ENCODE measurements at regions not wholly inside any gene's neighbourhood (a gene's known extent, or its start where the extent isn't known, plus 50 kb on each side); places are given as distances from the start of the nearest gene placed in this dataset.

- DNase-seq (no peak), ATAC-seq (ENCODE audit: low read depth in 2 of 2) (no peak)
- no peak overlapping the region for H3K27ac Mint-ChIP-seq
Measured at GRCh38 chr3:22942981-22943380, 260.1 kb upstream of the UBE2E2 start.

GRCh38 chr3:22947851-22948250, 255.3 kb upstream of the UBE2E2 start:
- Mint-ChIP-seq H3K4me1 (no peaks in the 10 kb centered on the region), H3K4me3 (no peak overlapping the region), H3K36me3 (peaks cover 0 to 8% of the 10 kb centered on the region in 2 donors), H3K27me3 (no peaks in the 10 kb centered on the region), H3K9me3 (peaks cover 0 to 8% (median 4%) of the 10 kb centered on the region in 7 donors), H3K27ac (no peak overlapping the region)
- no peak for ATAC-seq (ENCODE audit: low read depth in 2 of 2)
- DNase-seq, result no peak

More at GRCh38 chr3:22942981-22943380, 260.1 kb upstream of the UBE2E2 start:
- Mint-ChIP-seq H3K36me3 (peaks cover 0 to 8% of the 10 kb centered on the region in 2 donors), H3K27me3 (peaks cover 0 to 6% (median 0%) of the 10 kb centered on the region in 3 donors), H3K9me3 (no peaks in the 10 kb centered on the region), H3K4me3 (no peak overlapping the region), H3K4me1 (no peaks in the 10 kb centered on the region)

GRCh38 chr3:22951910-22952309, 251.2 kb upstream of the UBE2E2 start:
- Mint-ChIP-seq H3K4me3 (no peak overlapping the region), H3K27me3 (no peaks in the 10 kb centered on the region), H3K4me1 (no peaks in the 10 kb centered on the region), H3K27ac (no peak overlapping the region), H3K9me3 (peaks cover 0 to 11% (median 7%) of the 10 kb centered on the region in 7 donors), H3K36me3 (no peaks in the 10 kb centered on the region)
- no peak for ATAC-seq (ENCODE audit: low read depth in 2 of 2)
- DNase-seq, result no peak

- peaks cover 0 to 11% (median 7%) of the 10 kb centered on the region in 7 donors for H3K9me3 Mint-ChIP-seq
- H3K4me3 Mint-ChIP-seq, result no peak overlapping the region
- no peaks in the 10 kb centered on the region for H3K4me1 Mint-ChIP-seq
- ATAC-seq (ENCODE audit: low read depth in 2 of 2), result no peak
- H3K27me3 Mint-ChIP-seq, result no peaks in the 10 kb centered on the region
- H3K36me3 Mint-ChIP-seq, result no peaks in the 10 kb centered on the region
- H3K27ac Mint-ChIP-seq, result no peak overlapping the region
- no peak for DNase-seq
Measured at GRCh38 chr3:22952860-22953259, 250.3 kb upstream of the UBE2E2 start.

- DNase-seq (no peak), ATAC-seq (ENCODE audit: low read depth in 2 of 2) (no peak)
- Mint-ChIP-seq H3K4me3 (no peak overlapping the region), H3K36me3 (no peaks in the 10 kb centered on the region), H3K9me3 (no peaks in the 10 kb centered on the region), H3K4me1 (peaks cover 8 to 14% (median 13%) of the 10 kb centered on the region in 3 donors), H3K27me3 (no peaks in the 10 kb centered on the region), H3K27ac (peak overlapping the region in 1 of 6 donors; percentile 46)
Measured at GRCh38 chr3:22959593-22959992, 243.5 kb upstream of the UBE2E2 start.

- Mint-ChIP-seq H3K27me3 (no peaks in the 10 kb centered on the region), H3K4me3 (no peak overlapping the region), H3K9me3 (no peaks in the 10 kb centered on the region), H3K4me1 (peaks cover 8 to 14% (median 13%) of the 10 kb centered on the region in 3 donors), H3K36me3 (no peaks in the 10 kb centered on the region), H3K27ac (no peak overlapping the region)
- ATAC-seq (ENCODE audit: low read depth in 2 of 2), result peak in 1 of 2 donors; percentile 51
- peak; percentile 24 for DNase-seq
Measured at GRCh38 chr3:22960105-22960984, 242.8 kb upstream of the UBE2E2 start.

- no peak overlapping the region for H3K4me3 Mint-ChIP-seq
- H3K36me3 Mint-ChIP-seq, result no peaks in the 10 kb centered on the region
- no peak overlapping the region for H3K27ac Mint-ChIP-seq
- DNase-seq (no peak), ATAC-seq (ENCODE audit: low read depth in 2 of 2) (no peak)
- H3K9me3 Mint-ChIP-seq, result no peaks in the 10 kb centered on the region
- peaks cover 8 to 14% (median 13%) of the 10 kb centered on the region in 3 donors for H3K4me1 Mint-ChIP-seq
- peaks cover 0 to 3% (median 0%) of the 10 kb centered on the region in 3 donors for H3K27me3 Mint-ChIP-seq
Measured at GRCh38 chr3:22962244-22962643, 240.9 kb upstream of the UBE2E2 start.

GRCh38 chr3:22966349-22966748, 236.8 kb upstream of the UBE2E2 start:
- H3K9me3 Mint-ChIP-seq, result peaks cover 0 to 4% (median 0%) of the 10 kb centered on the region in 7 donors
- H3K36me3 Mint-ChIP-seq, result no peaks in the 10 kb centered on the region
- H3K4me3 Mint-ChIP-seq, result no peak overlapping the region
- no peak for ATAC-seq (ENCODE audit: low read depth in 2 of 2)
- no peak overlapping the region for H3K27ac Mint-ChIP-seq
- DNase-seq, result no peak
- peaks cover 4 to 23% (median 11%) of the 10 kb centered on the region in 3 donors for H3K27me3 Mint-ChIP-seq
- H3K4me1 Mint-ChIP-seq, result no peaks in the 10 kb centered on the region

- Mint-ChIP-seq H3K27ac (no peak overlapping the region), H3K36me3 (no peaks in the 10 kb centered on the region), H3K4me3 (no peak overlapping the region), H3K9me3 (peaks cover 0 to 4% (median 0%) of the 10 kb centered on the region in 7 donors), H3K4me1 (peaks cover under 1 to 7% (median 2%) of the 10 kb centered on the region in 3 donors), H3K27me3 (peaks cover 4 to 23% (median 11%) of the 10 kb centered on the region in 3 donors)
- ATAC-seq (ENCODE audit: low read depth in 2 of 2) (no peak), DNase-seq (no peak)
Measured at GRCh38 chr3:22969276-22969675, 233.9 kb upstream of the UBE2E2 start.

GRCh38 chr3:22971497-22971896, 231.6 kb upstream of the UBE2E2 start:
- DNase-seq, result no peak
- no peak for ATAC-seq (ENCODE audit: low read depth in 2 of 2)
- H3K36me3 Mint-ChIP-seq, result no peaks in the 10 kb centered on the region
- no peak overlapping the region for H3K27ac Mint-ChIP-seq
- H3K27me3 Mint-ChIP-seq, result peaks cover 4 to 23% (median 11%) of the 10 kb centered on the region in 3 donors
- peaks cover 4 to 10% (median 4%) of the 10 kb centered on the region in 3 donors for H3K4me1 Mint-ChIP-seq
- no peak overlapping the region for H3K4me3 Mint-ChIP-seq
- H3K9me3 Mint-ChIP-seq, result peaks cover 0 to 4% (median 0%) of the 10 kb centered on the region in 7 donors

GRCh38 chr3:22977042-22977441, 226.1 kb upstream of the UBE2E2 start:
- no peaks in the 10 kb centered on the region for H3K27me3 Mint-ChIP-seq
- peak overlapping the region in 2 of 8 donors; percentile 23 to 60 for H3K4me3 Mint-ChIP-seq
- peaks cover 17 to 26% (median 23%) of the 10 kb centered on the region in 3 donors for H3K4me1 Mint-ChIP-seq
- no peaks in the 10 kb centered on the region for H3K9me3 Mint-ChIP-seq
- peak overlapping the region in 2 of 6 donors; percentile 16 to 55 for H3K27ac Mint-ChIP-seq
- no peak for DNase-seq
- no peak for ATAC-seq (ENCODE audit: low read depth in 2 of 2)
- H3K36me3 Mint-ChIP-seq, result no peaks in the 10 kb centered on the region

GRCh38 chr3:22977650-22978289, 225.4 kb upstream of the UBE2E2 start:
- no peaks in the 10 kb centered on the region for H3K36me3 Mint-ChIP-seq
- peak overlapping the region in 2 of 6 donors; percentile 29 to 61 for H3K27ac Mint-ChIP-seq
- H3K4me3 Mint-ChIP-seq, result peak overlapping the region in 5 of 8 donors; percentile 9 to 62 (median 44)
- H3K9me3 Mint-ChIP-seq, result no peaks in the 10 kb centered on the region
- H3K27me3 Mint-ChIP-seq, result no peaks in the 10 kb centered on the region
- ATAC-seq (ENCODE audit: low read depth in 2 of 2) (no peak), DNase-seq (no peak)
- peaks cover 17 to 26% (median 23%) of the 10 kb centered on the region in 3 donors for H3K4me1 Mint-ChIP-seq

GRCh38 chr3:22979581-22979980, 223.5 kb upstream of the UBE2E2 start:
- no peak for DNase-seq
- Mint-ChIP-seq H3K27ac (peak overlapping the region in 1 of 6 donors; percentile 43), H3K9me3 (peaks cover 0 to 1% (median 0%) of the 10 kb centered on the region in 7 donors), H3K4me1 (peaks cover 13 to 21% (median 19%) of the 10 kb centered on the region in 3 donors), H3K4me3 (no peak overlapping the region), H3K27me3 (no peaks in the 10 kb centered on the region), H3K36me3 (no peaks in the 10 kb centered on the region)
- ATAC-seq (ENCODE audit: low read depth in 2 of 2), result no peak
